ENCODE measurements at regions not wholly inside any gene's neighbourhood (a gene's known extent, or its start where the extent isn't known, plus 50 kb on each side); places are given as distances from the start of the nearest gene placed in this dataset.

GRCh38 chr12:131192951-131193350 lies 239.2 kb downstream of the ADGRD1 start:
- peaks cover 18% of the 10 kb centered on the region for H3K27me3 ChIP-seq (replicated peaks; ENCODE audit: insufficient read depth, low read depth, low read length, poor library complexity)
- no peaks in the 10 kb centered on the region for H3K36me3 ChIP-seq (ENCODE audit: insufficient read depth, low read length, poor library complexity, severe bottlenecking)
- ChIA-PET POLR2A (ENCODE audit: low non-redundant PET) (no interaction called here), CTCF (no interaction called here)
- H3K4me3 ChIP-seq (ENCODE audit: low read depth, low read length, poor library complexity, severe bottlenecking): no peak overlapping the region
- intact Hi-C loops (cut with micrococcal nuclease; ENCODE audit: unreplicated experiment): no loop called here
- TF ChIP-seq CTCF (conservative IDR thresholded peaks at IDR 0.05; ENCODE audit: low read depth, low read length): no peak
- TF ChIP-seq EZH2 (IDR thresholded peaks at IDR 0.05; ENCODE audit: borderline replicate concordance, low read depth, low read length, poor library complexity, severe bottlenecking): no peak
- H3K4me1 ChIP-seq (ENCODE audit: insufficient read depth, low read length, poor library complexity, severe bottlenecking): no peaks in the 10 kb centered on the region
- no TSS peak for BruUV-seq (replicated peaks)
- H3K27ac ChIP-seq (ENCODE audit: low read depth, low read length, poor library complexity, severe bottlenecking): no peak overlapping the region
- H3K9me3 ChIP-seq (ENCODE audit: low read depth, low read length, poor library complexity, severe bottlenecking): no peaks in the 10 kb centered on the region
- no peak for DNase-seq (ENCODE audit: low spot score)

GRCh38 chr12:131194166-131194565 lies 240.5 kb downstream of the ADGRD1 start:
- Histone ChIP-seq H3K27me3 (replicated peaks; ENCODE audit: insufficient read depth, low read depth, low read length, poor library complexity) (peaks cover 18% of the 10 kb centered on the region), H3K9me3 (ENCODE audit: low read depth, low read length, poor library complexity, severe bottlenecking) (no peaks in the 10 kb centered on the region), H3K4me1 (ENCODE audit: insufficient read depth, low read length, poor library complexity, severe bottlenecking) (no peaks in the 10 kb centered on the region), H3K27ac (ENCODE audit: low read depth, low read length, poor library complexity, severe bottlenecking) (no peak overlapping the region), H3K36me3 (ENCODE audit: insufficient read depth, low read length, poor library complexity, severe bottlenecking) (no peaks in the 10 kb centered on the region), H3K4me3 (ENCODE audit: low read depth, low read length, poor library complexity, severe bottlenecking) (no peak overlapping the region)
- TF ChIP-seq EZH2 (IDR thresholded peaks at IDR 0.05; ENCODE audit: borderline replicate concordance, low read depth, low read length, poor library complexity, severe bottlenecking) (no peak), CTCF (conservative IDR thresholded peaks at IDR 0.05; ENCODE audit: low read depth, low read length) (no peak)
- POLR2A ChIA-PET (ENCODE audit: low non-redundant PET): no interaction called here
- CTCF ChIA-PET: no interaction called here
- BruUV-seq (replicated peaks): no TSS peak
- intact Hi-C loops (cut with micrococcal nuclease; ENCODE audit: unreplicated experiment): no loop called here
- peak; percentile 37 for DNase-seq (ENCODE audit: low spot score)

GRCh38 chr12:131195796-131196195 lies 242.1 kb downstream of the ADGRD1 start:
- Histone ChIP-seq H3K4me3 (ENCODE audit: low read depth, low read length, poor library complexity, severe bottlenecking) (no peak overlapping the region), H3K27me3 (replicated peaks; ENCODE audit: insufficient read depth, low read depth, low read length, poor library complexity) (peaks cover 16% of the 10 kb centered on the region), H3K4me1 (ENCODE audit: insufficient read depth, low read length, poor library complexity, severe bottlenecking) (no peaks in the 10 kb centered on the region), H3K27ac (ENCODE audit: low read depth, low read length, poor library complexity, severe bottlenecking) (no peak overlapping the region), H3K9me3 (ENCODE audit: low read depth, low read length, poor library complexity, severe bottlenecking) (no peaks in the 10 kb centered on the region), H3K36me3 (ENCODE audit: insufficient read depth, low read length, poor library complexity, severe bottlenecking) (no peaks in the 10 kb centered on the region)
- no peak for DNase-seq (ENCODE audit: low spot score)
- intact Hi-C loops (cut with micrococcal nuclease; ENCODE audit: unreplicated experiment): no loop called here
- TF ChIP-seq EZH2 (IDR thresholded peaks at IDR 0.05; ENCODE audit: borderline replicate concordance, low read depth, low read length, poor library complexity, severe bottlenecking) (no peak), CTCF (conservative IDR thresholded peaks at IDR 0.05; ENCODE audit: low read depth, low read length) (no peak)
- no TSS peak for BruUV-seq (replicated peaks)
- ChIA-PET POLR2A (ENCODE audit: low non-redundant PET) (no interaction called here), CTCF (no interaction called here)
